ENCODE measurements at regions not wholly inside any gene's neighbourhood (a gene's known extent, or its start where the extent isn't known, plus 50 kb on each side); places are given as distances from the start of the nearest gene placed in this dataset.

GRCh38 chr12:65556676-65557437 is 267.4 kb upstream of the HMGA2 start:
- peak; percentile 71 for DNase-seq (ENCODE audit: low read depth)

- no peak for DNase-seq (ENCODE audit: low read depth)
Observed at GRCh38 chr12:65557438-65558181, 266.7 kb upstream of the HMGA2 start.

GRCh38 chr12:65560286-65560685 is 264.0 kb upstream of the HMGA2 start:
- DNase-seq (ENCODE audit: low read depth) = no peak

- peak; percentile 34 for DNase-seq (ENCODE audit: low read depth)
Observed at GRCh38 chr12:65561798-65562382, 262.4 kb upstream of the HMGA2 start.

GRCh38 chr12:65565601-65566560 is 258.4 kb upstream of the HMGA2 start:
- peak; percentile 96 for DNase-seq (ENCODE audit: low read depth)

GRCh38 chr12:65566751-65567150 is 257.5 kb upstream of the HMGA2 start:
- DNase-seq (ENCODE audit: low read depth) = peak; percentile 66

- no peak for DNase-seq (ENCODE audit: low read depth)
Observed at GRCh38 chr12:65567820-65568219, 256.5 kb upstream of the HMGA2 start.

- DNase-seq (ENCODE audit: low read depth) = peak; percentile 64
Observed at GRCh38 chr12:65568517-65568916, 255.8 kb upstream of the HMGA2 start.

- DNase-seq (ENCODE audit: low read depth) = no peak
Observed at GRCh38 chr12:65570451-65571130, 253.7 kb upstream of the HMGA2 start.

GRCh38 chr12:65574867-65575266 is 249.4 kb upstream of the HMGA2 start:
- no peak for DNase-seq (ENCODE audit: low read depth)

- DNase-seq (ENCODE audit: low read depth) = no peak
Observed at GRCh38 chr12:65584016-65584415, 240.3 kb upstream of the HMGA2 start.

GRCh38 chr12:65585648-65586602 is 238.4 kb upstream of the HMGA2 start:
- DNase-seq (ENCODE audit: low read depth) = no peak

GRCh38 chr12:65586796-65587195 is 237.5 kb upstream of the HMGA2 start:
- DNase-seq (ENCODE audit: low read depth) = no peak

- DNase-seq (ENCODE audit: low read depth) = no peak
Observed at GRCh38 chr12:65590318-65590717, 234.0 kb upstream of the HMGA2 start.

GRCh38 chr12:65592416-65592815 is 231.9 kb upstream of the HMGA2 start:
- DNase-seq (ENCODE audit: low read depth) = no peak

- no peak for DNase-seq (ENCODE audit: low read depth)
Observed at GRCh38 chr12:65593239-65593701, 231.0 kb upstream of the HMGA2 start.

- DNase-seq (ENCODE audit: low read depth) = no peak
Observed at GRCh38 chr12:65594409-65594808, 229.9 kb upstream of the HMGA2 start.

- no peak for DNase-seq (ENCODE audit: low read depth)
Observed at GRCh38 chr12:65595016-65595560, 229.2 kb upstream of the HMGA2 start.

GRCh38 chr12:65596514-65597091 is 227.7 kb upstream of the HMGA2 start:
- no peak for DNase-seq (ENCODE audit: low read depth)

All from fibroblast of gingiva (primary cell).